Muscle of leg (tissue), 3 donors: ENCODE measurements at regions not wholly inside any gene's neighbourhood (a gene's known extent, or its start where the extent isn't known, plus 50 kb on each side); places are given as distances from the start of the nearest gene placed in this dataset.

Experiments used
- DNase-seq: peaks from one replicate; pipeline ENCODE4 v3.0.0; 2013
- H3K27ac ChIP-seq: one replicate; pipeline ENCODE4 v1.5.1; 2013; ENCODE audit warnings: mild to moderate bottlenecking, low read length, control low read depth
- H3K27me3 ChIP-seq: one replicate; pipeline ENCODE4 v1.6.1; 2013; ENCODE audit warnings: low read length; ENCODE audit not compliant: control insufficient read depth, insufficient read depth
- H3K36me3 ChIP-seq: one replicate; pipeline ENCODE4 v1.6.1; 2013; ENCODE audit warnings: low read length; ENCODE audit not compliant: control insufficient read depth, insufficient read depth
- H3K4me1 ChIP-seq: one replicate; pipeline ENCODE4 v1.6.1; 2013; ENCODE audit warnings: low read length; ENCODE audit not compliant: control insufficient read depth, insufficient read depth
- H3K4me3 ChIP-seq: one replicate; pipeline ENCODE4 v1.5.1; 2013; ENCODE audit warnings: low read length, control low read depth
- H3K9me3 ChIP-seq: replicated peaks from 2 replicates; pipeline ENCODE4 v1.6.1; 2013; ENCODE audit warnings: low read depth, low read length; ENCODE audit not compliant: control insufficient read depth
- WGBS: methylation state at CpG from one replicate; pipeline ENCODE4 v1.1.5; 2013; ENCODE audit warnings: missing lambda C conversion rate; ENCODE audit not compliant: insufficient coverage; 5-methylcytosine and 5-hydroxymethylcytosine counted together

- no CpG with 5 or more reads among the region's 6 CpGs for WGBS
- DNase-seq, result peak; percentile 39
- no peaks in the 10 kb centered on the region for H3K36me3 ChIP-seq
Observed at GRCh38 chr12:19707948-19708409, 268.7 kb downstream of the AEBP2 start.

GRCh38 chr12:19709889-19710288, 270.6 kb downstream of the AEBP2 start:
- Histone ChIP-seq H3K27me3 (no peaks in the 10 kb centered on the region), H3K4me1 (peaks cover 6% of the 10 kb centered on the region), H3K36me3 (no peaks in the 10 kb centered on the region), H3K27ac (no peak overlapping the region), H3K9me3 (peaks cover 5% of the 10 kb centered on the region), H3K4me3 (no peak overlapping the region)
- no peak for DNase-seq
- WGBS, result 0% methylated on average over 1 of the region's 2 CpGs

More at GRCh38 chr12:19707948-19708409, 268.7 kb downstream of the AEBP2 start:
- Histone ChIP-seq H3K9me3 (peaks cover 5% of the 10 kb centered on the region), H3K27me3 (no peaks in the 10 kb centered on the region), H3K4me3 (no peak overlapping the region), H3K4me1 (peaks cover 6% of the 10 kb centered on the region), H3K27ac (no peak overlapping the region)

- Histone ChIP-seq H3K4me1 (peaks cover 6% of the 10 kb centered on the region), H3K36me3 (no peaks in the 10 kb centered on the region), H3K9me3 (peaks cover 5% of the 10 kb centered on the region), H3K4me3 (no peak overlapping the region), H3K27me3 (no peaks in the 10 kb centered on the region), H3K27ac (peak overlapping the region; percentile 33)
- WGBS, result 18% methylated on average over 4 of the region's 7 CpGs
- peak; percentile 92 for DNase-seq
Observed at GRCh38 chr12:19710811-19711793, 271.8 kb downstream of the AEBP2 start.

GRCh38 chr12:19712041-19712440, 272.7 kb downstream of the AEBP2 start:
- WGBS, result 80% methylated on average over 3 of the region's 4 CpGs
- H3K4me3 ChIP-seq, result no peak overlapping the region
- no peak for DNase-seq
- peaks cover 2% of the 10 kb centered on the region for H3K9me3 ChIP-seq
- no peaks in the 10 kb centered on the region for H3K36me3 ChIP-seq
- H3K27ac ChIP-seq, result no peak overlapping the region
- peaks cover 6% of the 10 kb centered on the region for H3K4me1 ChIP-seq
- H3K27me3 ChIP-seq, result no peaks in the 10 kb centered on the region

- Histone ChIP-seq H3K4me3 (no peak overlapping the region), H3K27ac (peak overlapping the region; percentile 10), H3K27me3 (no peaks in the 10 kb centered on the region), H3K9me3 (no peaks in the 10 kb centered on the region), H3K36me3 (no peaks in the 10 kb centered on the region), H3K4me1 (no peaks in the 10 kb centered on the region)
- no CpG with 5 or more reads among the region's 2 CpGs for WGBS
- peak; percentile 57 for DNase-seq
Observed at GRCh38 chr12:19718401-19718800, 279.1 kb downstream of the AEBP2 start.

- no peak for DNase-seq
- Histone ChIP-seq H3K27me3 (no peaks in the 10 kb centered on the region), H3K4me1 (no peaks in the 10 kb centered on the region), H3K27ac (no peak overlapping the region), H3K36me3 (no peaks in the 10 kb centered on the region), H3K9me3 (no peaks in the 10 kb centered on the region), H3K4me3 (no peak overlapping the region)
- WGBS, result 100% methylated on average over 1 of the region's 1 CpG
Observed at GRCh38 chr12:19719672-19720071, 280.4 kb downstream of the AEBP2 start.

GRCh38 chr12:19726122-19726521, 286.8 kb downstream of the AEBP2 start:
- H3K36me3 ChIP-seq, result no peaks in the 10 kb centered on the region
- no peak for DNase-seq
- H3K27me3 ChIP-seq, result no peaks in the 10 kb centered on the region
- no peak overlapping the region for H3K27ac ChIP-seq
- H3K4me1 ChIP-seq, result no peaks in the 10 kb centered on the region
- WGBS, result 86% methylated on average over 5 of the region's 5 CpGs
- no peak overlapping the region for H3K4me3 ChIP-seq
- peaks cover 14% of the 10 kb centered on the region for H3K9me3 ChIP-seq

GRCh38 chr12:19726592-19726991, 287.3 kb downstream of the AEBP2 start:
- no peaks in the 10 kb centered on the region for H3K36me3 ChIP-seq
- DNase-seq, result no peak
- no peaks in the 10 kb centered on the region for H3K4me1 ChIP-seq
- 90% methylated on average over 5 of the region's 6 CpGs for WGBS
- no peaks in the 10 kb centered on the region for H3K27me3 ChIP-seq
- no peak overlapping the region for H3K4me3 ChIP-seq
- H3K9me3 ChIP-seq, result peaks cover 14% of the 10 kb centered on the region
- H3K27ac ChIP-seq, result no peak overlapping the region

DNA sequence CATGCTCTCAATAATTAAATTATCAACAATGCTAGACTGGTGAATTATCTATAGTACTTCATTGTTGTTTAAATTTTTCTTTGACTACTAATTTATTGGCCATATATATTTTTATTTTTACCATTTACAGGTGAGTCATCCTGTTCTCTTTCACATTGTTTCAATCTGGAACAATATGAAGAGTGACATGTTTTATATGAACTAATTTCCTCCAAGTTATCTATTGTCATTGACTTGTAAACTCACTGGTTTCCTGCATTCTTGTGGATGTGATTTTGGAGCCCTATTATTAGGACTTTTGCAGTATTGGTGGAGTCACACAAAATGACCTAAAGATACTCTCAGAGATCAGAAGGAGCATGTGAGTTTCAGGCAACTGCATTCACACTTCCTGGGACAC, 297.7 kb downstream of the AEBP2 start:
- Histone ChIP-seq H3K36me3 (no peaks in the 10 kb centered on the region), H3K9me3 (no peaks in the 10 kb centered on the region), H3K4me1 (no peaks in the 10 kb centered on the region), H3K4me3 (no peak overlapping the region), H3K27ac (no peak overlapping the region), H3K27me3 (no peaks in the 10 kb centered on the region)
- no peak for DNase-seq

GRCh38 chr12:19739195-19739776, 300.0 kb downstream of the AEBP2 start:
- WGBS, result no CpG with 5 or more reads among the region's 3 CpGs
- no peaks in the 10 kb centered on the region for H3K27me3 ChIP-seq
- no peak overlapping the region for H3K27ac ChIP-seq
- H3K4me3 ChIP-seq, result no peak overlapping the region
- H3K9me3 ChIP-seq, result no peaks in the 10 kb centered on the region
- H3K36me3 ChIP-seq, result no peaks in the 10 kb centered on the region
- H3K4me1 ChIP-seq, result no peaks in the 10 kb centered on the region
- DNase-seq, result peak; percentile 85
